GM12864 (cell line): ENCODE measurements at regions not wholly inside any gene's neighbourhood (a gene's known extent, or its start where the extent isn't known, plus 50 kb on each side); places are given as distances from the start of the nearest gene placed in this dataset.

Source experiments
- DNase-seq: peaks from one replicate; pipeline ENCODE4 v3.0.0-alpha.2; 2011; ENCODE audit warnings: low read depth
- H3K4me3 ChIP-seq: 2 replicates; pipeline ENCODE4 v1.5.1; 2011; ENCODE audit warnings: mild to moderate bottlenecking, low read depth, low read length, control low read depth
- CTCF ChIP-seq: IDR thresholded peaks from 2 replicates; pipeline ENCODE4 v1.5.1; 2011; ENCODE audit warnings: low read depth, mild to moderate bottlenecking, moderate library complexity, low read length, control low read depth, inconsistent platforms; ENCODE audit errors: missing control alignments

GRCh38 chr15:97156739-97157265, 803.7 kb upstream of the ARRDC4 start:
- no peak for DNase-seq
- TF ChIP-seq CTCF = no peak

GRCh38 chr15:97162805-97163495, 797.6 kb upstream of the ARRDC4 start:
- DNase-seq = no peak
- no peak for TF ChIP-seq CTCF

More at GRCh38 chr15:97156739-97157265, 803.7 kb upstream of the ARRDC4 start:
- no peak overlapping the region for H3K4me3 ChIP-seq

GRCh38 chr15:97165205-97165604, 795.3 kb upstream of the ARRDC4 start:
- no peak for TF ChIP-seq CTCF
- DNase-seq = no peak
- no peak overlapping the region for H3K4me3 ChIP-seq

More at GRCh38 chr15:97162805-97163495, 797.6 kb upstream of the ARRDC4 start:
- H3K4me3 ChIP-seq = no peak overlapping the region

DNA sequence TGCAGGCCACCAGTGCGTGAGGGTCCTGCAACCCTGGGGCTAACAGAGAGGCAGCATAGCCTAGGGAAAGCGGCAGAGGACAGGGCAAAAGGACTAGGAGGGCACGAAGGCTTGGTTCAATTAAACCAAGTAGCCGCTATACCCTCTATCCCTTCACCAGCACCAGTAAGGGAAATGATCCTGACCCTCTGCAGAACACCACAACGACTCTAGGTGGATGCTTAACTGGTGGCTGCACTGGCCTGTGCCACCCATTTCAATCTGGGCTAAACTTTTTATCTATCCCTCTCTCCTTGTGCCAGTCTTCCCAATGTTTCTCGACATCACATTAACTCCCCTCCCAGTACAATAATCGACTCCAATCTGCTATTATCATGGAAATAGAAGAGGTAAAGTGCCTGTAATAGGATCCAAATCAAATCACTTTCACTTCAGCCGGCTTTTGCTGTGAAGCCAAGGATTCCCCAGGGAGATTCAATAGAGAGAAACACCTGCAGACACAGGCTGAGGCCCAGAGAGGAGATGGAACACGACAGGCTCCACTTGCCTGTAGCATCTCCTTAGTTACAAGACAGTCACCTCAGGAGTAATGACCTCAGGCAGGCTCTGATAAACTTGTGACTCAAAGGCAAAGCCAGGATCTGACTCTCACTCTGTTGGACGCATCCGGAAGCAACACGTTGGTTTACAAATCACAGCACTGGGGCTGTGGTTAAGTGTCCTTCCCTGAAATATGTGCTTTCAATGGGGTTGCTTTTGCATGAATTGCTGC, 791.6 kb upstream of the ARRDC4 start:
- no peak overlapping the region for H3K4me3 ChIP-seq
- no peak for DNase-seq
- TF ChIP-seq CTCF = no peak

DNA sequence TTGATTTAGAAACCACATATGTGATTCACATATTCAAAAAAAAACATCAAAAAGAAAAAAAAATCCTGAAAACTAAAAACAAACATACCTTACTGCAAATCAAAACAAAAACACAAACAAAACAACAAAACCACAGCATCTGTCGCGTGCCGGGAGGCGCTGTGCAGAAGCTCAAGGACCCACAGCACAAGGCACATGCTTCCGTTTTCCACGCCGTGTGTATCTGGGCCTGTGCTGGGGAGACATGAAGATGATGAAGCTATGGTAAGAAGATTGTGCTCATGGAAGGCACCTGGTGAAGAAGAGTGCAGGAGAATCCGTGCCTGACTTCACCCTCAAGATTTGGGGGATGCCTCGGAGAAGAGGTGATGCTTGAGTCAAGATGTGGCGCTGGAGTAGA, 788.9 kb upstream of the ARRDC4 start:
- TF ChIP-seq CTCF = no peak
- no peak overlapping the region for H3K4me3 ChIP-seq
- no peak for DNase-seq

GRCh38 chr15:97174886-97175540, 785.5 kb upstream of the ARRDC4 start:
- TF ChIP-seq CTCF = no peak
- DNase-seq = no peak
- H3K4me3 ChIP-seq = no peak overlapping the region
